ENCODE measurements at regions not wholly inside any gene's neighbourhood (a gene's known extent, or its start where the extent isn't known, plus 50 kb on each side); places are given as distances from the start of the nearest gene placed in this dataset.
"Not testable (repeated sequence)": the region's sequence is repeated elsewhere in the genome, so short reads cannot be mapped to it uniquely, and the experiment has no call there.

- DNase-seq, result no peak
These were observed 116.1 kb downstream of the CYP26B1 start for GRCh38 chr2:72031346-72032110.

- no peak for DNase-seq
These were observed 118.7 kb downstream of the CYP26B1 start for GRCh38 chr2:72028996-72029395.

GRCh38 chr2:72028351-72028995, 119.2 kb downstream of the CYP26B1 start:
- no peak for DNase-seq

GRCh38 chr2:72027426-72028161, 120.1 kb downstream of the CYP26B1 start:
- no peak for DNase-seq

- no peak for DNase-seq
These were observed 120.7 kb downstream of the CYP26B1 start for GRCh38 chr2:72026819-72027425.

- no peak for DNase-seq
These were observed 123.0 kb downstream of the CYP26B1 start for GRCh38 chr2:72024451-72025175.

GRCh38 chr2:72023678-72024390, 123.8 kb downstream of the CYP26B1 start:
- DNase-seq, result no peak

- not testable (repeated sequence) for DNase-seq
These were observed 126.3 kb downstream of the CYP26B1 start for GRCh38 chr2:72021371-72021770.

- DNase-seq, result no peak
These were observed 132.4 kb downstream of the CYP26B1 start for GRCh38 chr2:72015266-72015665.

GRCh38 chr2:72014831-72015230, 132.8 kb downstream of the CYP26B1 start:
- no peak for DNase-seq

GRCh38 chr2:72013726-72014125, 133.9 kb downstream of the CYP26B1 start:
- DNase-seq, result no peak

- DNase-seq, result no peak
These were observed 134.6 kb downstream of the CYP26B1 start for GRCh38 chr2:72012886-72013574.

- DNase-seq, result no peak
These were observed 135.9 kb downstream of the CYP26B1 start for GRCh38 chr2:72011791-72012190.

GRCh38 chr2:72011370-72011689, 136.3 kb downstream of the CYP26B1 start:
- no peak for DNase-seq

- DNase-seq, result no peak
These were observed 136.9 kb downstream of the CYP26B1 start for GRCh38 chr2:72010647-72011369.

- no peak for DNase-seq
These were observed 139.1 kb downstream of the CYP26B1 start for GRCh38 chr2:72008608-72009007.

- no peak for DNase-seq
These were observed 140.3 kb downstream of the CYP26B1 start for GRCh38 chr2:72007402-72007801.

- DNase-seq, result no peak
These were observed 141.4 kb downstream of the CYP26B1 start for GRCh38 chr2:72006188-72006736.

GRCh38 chr2:72004976-72005375, 142.7 kb downstream of the CYP26B1 start:
- DNase-seq, result no peak

GRCh38 chr2:72004201-72004915, 143.3 kb downstream of the CYP26B1 start:
- no peak for DNase-seq

Data from NCI-H2227 treated with DMSO at 0.1 percent for 48 hours (cell line).